HFF-Myc (cell line): ENCODE measurements at regions not wholly inside any gene's neighbourhood (a gene's known extent, or its start where the extent isn't known, plus 50 kb on each side); places are given as distances from the start of the nearest gene placed in this dataset.

Source experiments
- DNase-seq: peaks from one replicate; pipeline ENCODE4 v3.0.0-alpha.2; 2011; ENCODE audit warnings: low read depth; ENCODE audit errors: extremely low read depth
- H3K4me3 ChIP-seq: replicated peaks from 2 replicates; pipeline ENCODE4 v1.5.1; 2011; ENCODE audit warnings: low read depth, mild to moderate bottlenecking, control low read depth, low read length
- CTCF ChIP-seq: IDR thresholded peaks from 2 replicates; pipeline ENCODE4 v1.5.1; 2012; ENCODE audit warnings: mild to moderate bottlenecking, low read depth, low read length, control low read depth; ENCODE audit errors: missing control alignments

- DNase-seq: no peak
- no peak for TF ChIP-seq CTCF
- H3K4me3 ChIP-seq: no peak overlapping the region
These were observed 575.1 kb downstream of the SLITRK6 start for GRCh38 chr13:85223883-85224656.

GRCh38 chr13:85216576-85216975 is 582.6 kb downstream of the SLITRK6 start:
- H3K4me3 ChIP-seq: no peak overlapping the region
- no peak for TF ChIP-seq CTCF
- no peak for DNase-seq

- no peak for TF ChIP-seq CTCF
- no peak overlapping the region for H3K4me3 ChIP-seq
- no peak for DNase-seq
These were observed 586.5 kb downstream of the SLITRK6 start for GRCh38 chr13:85212692-85213091.

GRCh38 chr13:85204668-85205344 is 594.4 kb downstream of the SLITRK6 start:
- H3K4me3 ChIP-seq: no peak overlapping the region
- no peak for TF ChIP-seq CTCF
- no peak for DNase-seq

- no peak for DNase-seq
- H3K4me3 ChIP-seq: no peak overlapping the region
- no peak for TF ChIP-seq CTCF
These were observed 601.8 kb downstream of the SLITRK6 start for GRCh38 chr13:85197431-85197830.

- DNase-seq: no peak
- H3K4me3 ChIP-seq: no peak overlapping the region
- no peak for TF ChIP-seq CTCF
These were observed 604.7 kb downstream of the SLITRK6 start for GRCh38 chr13:85194482-85194881.
